ENCODE measurements at regions not wholly inside any gene's neighbourhood (a gene's known extent, or its start where the extent isn't known, plus 50 kb on each side); places are given as distances from the start of the nearest gene placed in this dataset.

DNA sequence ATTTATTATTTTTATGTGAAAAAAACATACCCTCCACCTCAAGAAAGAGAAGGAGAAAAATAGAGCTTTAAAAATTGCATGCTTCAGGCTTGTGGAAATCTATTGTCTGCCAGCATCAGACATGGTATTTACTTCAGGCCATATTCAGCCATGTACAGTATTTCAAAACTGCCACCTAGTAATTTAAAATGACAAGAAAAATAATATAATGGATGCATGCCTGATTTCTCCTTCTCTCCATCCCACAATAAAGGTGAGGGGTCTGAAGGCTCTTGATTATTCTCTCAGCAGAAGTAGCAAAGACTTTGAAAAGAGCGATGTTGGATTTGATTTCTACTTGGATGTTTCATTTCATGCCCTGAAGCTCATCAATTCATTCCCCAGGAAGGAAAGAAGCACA, 250.7 kb downstream of the TBC1D4 start:
- DNase-seq (no peak), ATAC-seq (no peak)
- CTCF ChIA-PET: no interaction called here
- Mint-ChIP-seq H3K9me3 (ENCODE audit: low read depth) (no peaks in the 10 kb centered on the region), H3K27me3 (no peaks in the 10 kb centered on the region), H3K4me3 (no peak overlapping the region), H3K4me1 (peaks cover 2% of the 10 kb centered on the region), H3K36me3 (ENCODE audit: low read depth) (no peaks in the 10 kb centered on the region), H3K27ac (no peak overlapping the region)
- intact Hi-C loops (cut with DNase I, micrococcal nuclease): no loop called here
- POLR2A ChIA-PET: interaction anchor here (0.7 kb wide), 1 partner anchor 179 kb away, joined by 3 read pairs; no protein-coding TSS in a partner anchor

DNA sequence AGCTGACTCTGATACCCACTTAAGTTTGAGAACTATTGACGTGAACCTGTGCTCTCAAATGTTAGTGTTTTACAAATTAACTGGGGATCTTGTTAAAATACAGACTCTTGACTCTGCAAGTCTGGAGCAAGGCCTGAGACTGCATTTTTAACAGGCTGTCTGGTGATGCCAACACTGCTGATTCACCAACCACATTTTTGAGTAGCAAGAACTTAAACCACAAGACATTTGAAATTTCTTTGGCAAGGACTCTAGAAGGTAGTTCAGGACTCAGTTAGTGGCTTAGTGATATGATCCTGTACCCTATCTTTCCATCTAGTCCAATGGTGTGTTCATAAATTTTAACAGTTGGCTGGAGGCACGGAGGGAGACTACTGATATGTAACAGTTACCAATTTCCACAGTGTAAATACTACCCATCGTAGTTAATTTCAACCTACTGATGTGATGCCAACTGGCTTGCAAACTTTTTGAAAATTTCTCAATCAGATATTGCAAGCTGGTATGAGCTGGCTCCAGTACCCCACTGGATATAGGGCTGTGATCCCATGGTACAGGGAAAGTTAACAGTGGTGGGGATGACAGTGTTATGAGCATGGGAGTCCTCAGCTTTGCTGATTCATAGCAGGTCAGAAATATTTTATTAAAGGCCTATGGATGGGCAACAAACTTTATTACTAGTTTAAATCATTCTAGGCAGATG, 255.1 kb downstream of the TBC1D4 start:
- H3K27me3 Mint-ChIP-seq: no peaks in the 10 kb centered on the region
- peak; percentile 58 for ATAC-seq
- no peaks in the 10 kb centered on the region for H3K36me3 Mint-ChIP-seq (ENCODE audit: low read depth)
- H3K4me1 Mint-ChIP-seq: peaks cover 2% of the 10 kb centered on the region
- ChIA-PET CTCF (interaction anchor here (1.8 kb wide), 1 partner anchor 24 kb away, joined by 4 read pairs; no protein-coding TSS in a partner anchor), POLR2A (no interaction called here)
- intact Hi-C loops (cut with DNase I, micrococcal nuclease): no loop called here
- no peak overlapping the region for H3K27ac Mint-ChIP-seq
- peak; percentile 10 for DNase-seq
- H3K4me3 Mint-ChIP-seq: no peak overlapping the region
- H3K9me3 Mint-ChIP-seq (ENCODE audit: low read depth): no peaks in the 10 kb centered on the region

DNA sequence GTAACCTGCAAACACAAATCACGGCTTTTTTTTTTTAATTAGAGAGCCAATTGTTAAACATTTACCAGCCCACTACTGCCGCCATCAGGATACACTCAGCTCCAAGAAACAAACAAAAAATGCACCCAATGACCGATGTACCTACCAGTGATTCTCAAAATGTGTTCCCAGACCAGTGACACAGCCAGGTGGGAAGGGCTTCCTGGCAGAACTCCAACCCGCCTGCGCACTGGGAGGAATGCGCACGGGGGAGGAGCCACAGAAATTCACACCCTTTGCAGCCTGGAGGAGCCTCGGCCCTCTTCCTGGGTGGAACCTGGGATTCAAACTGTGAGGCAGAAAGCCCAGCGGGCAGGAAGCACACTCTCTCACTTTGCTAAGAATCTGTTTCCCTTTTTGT, 255.9 kb downstream of the TBC1D4 start:
- H3K4me3 Mint-ChIP-seq: no peak overlapping the region
- ChIA-PET POLR2A (no interaction called here), CTCF (no interaction called here)
- no peak for ATAC-seq
- intact Hi-C loops (cut with DNase I, micrococcal nuclease): no loop called here
- no peak for DNase-seq
- no peaks in the 10 kb centered on the region for H3K36me3 Mint-ChIP-seq (ENCODE audit: low read depth)
- H3K27ac Mint-ChIP-seq: no peak overlapping the region
- H3K27me3 Mint-ChIP-seq: no peaks in the 10 kb centered on the region
- H3K4me1 Mint-ChIP-seq: peaks cover 2% of the 10 kb centered on the region
- no peaks in the 10 kb centered on the region for H3K9me3 Mint-ChIP-seq (ENCODE audit: low read depth)

DNA sequence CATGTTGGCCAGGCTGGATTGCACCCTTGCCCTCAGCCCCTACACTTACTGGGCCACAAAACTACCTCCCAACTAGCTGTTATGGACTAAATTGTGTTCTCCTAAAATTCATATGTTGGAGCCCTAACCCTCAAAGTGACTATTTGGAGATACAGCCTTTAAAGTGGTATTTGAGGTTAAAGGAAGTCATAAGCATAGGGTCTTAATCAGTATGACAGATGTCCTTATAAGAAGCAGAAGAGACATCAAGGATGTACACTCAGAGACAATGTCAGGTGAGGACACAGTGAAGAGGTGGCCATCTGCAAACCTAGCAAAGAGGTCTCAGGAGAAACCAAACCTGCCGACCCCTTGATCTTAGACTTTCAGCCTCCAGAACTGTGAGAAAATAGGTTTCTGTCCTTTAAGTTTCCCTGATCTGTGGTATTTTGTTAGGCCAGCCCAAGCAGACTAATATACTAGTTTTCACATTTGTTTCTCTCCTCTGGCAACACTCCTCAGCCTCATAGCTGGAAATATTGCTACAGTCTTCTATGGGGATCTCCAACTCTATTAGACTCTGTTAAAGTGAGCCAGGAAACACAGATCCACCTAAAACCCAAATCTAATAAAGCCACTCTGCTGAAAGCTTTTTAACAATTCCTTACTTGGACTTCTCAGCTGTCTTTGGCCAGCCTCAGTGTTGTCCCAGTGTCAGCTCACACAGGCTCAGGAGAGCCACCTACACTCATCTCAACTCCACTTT, 256.5 kb downstream of the TBC1D4 start:
- peaks cover 2% of the 10 kb centered on the region for H3K4me1 Mint-ChIP-seq
- H3K27me3 Mint-ChIP-seq: peaks cover 2% of the 10 kb centered on the region
- POLR2A ChIA-PET: no interaction called here
- H3K36me3 Mint-ChIP-seq (ENCODE audit: low read depth): no peaks in the 10 kb centered on the region
- H3K4me3 Mint-ChIP-seq: no peak overlapping the region
- H3K9me3 Mint-ChIP-seq (ENCODE audit: low read depth): no peaks in the 10 kb centered on the region
- ATAC-seq: no peak
- intact Hi-C loops (cut with DNase I, micrococcal nuclease): no loop called here
- no peak overlapping the region for H3K27ac Mint-ChIP-seq
- no peak for DNase-seq
- CTCF ChIA-PET: no interaction called here

DNA sequence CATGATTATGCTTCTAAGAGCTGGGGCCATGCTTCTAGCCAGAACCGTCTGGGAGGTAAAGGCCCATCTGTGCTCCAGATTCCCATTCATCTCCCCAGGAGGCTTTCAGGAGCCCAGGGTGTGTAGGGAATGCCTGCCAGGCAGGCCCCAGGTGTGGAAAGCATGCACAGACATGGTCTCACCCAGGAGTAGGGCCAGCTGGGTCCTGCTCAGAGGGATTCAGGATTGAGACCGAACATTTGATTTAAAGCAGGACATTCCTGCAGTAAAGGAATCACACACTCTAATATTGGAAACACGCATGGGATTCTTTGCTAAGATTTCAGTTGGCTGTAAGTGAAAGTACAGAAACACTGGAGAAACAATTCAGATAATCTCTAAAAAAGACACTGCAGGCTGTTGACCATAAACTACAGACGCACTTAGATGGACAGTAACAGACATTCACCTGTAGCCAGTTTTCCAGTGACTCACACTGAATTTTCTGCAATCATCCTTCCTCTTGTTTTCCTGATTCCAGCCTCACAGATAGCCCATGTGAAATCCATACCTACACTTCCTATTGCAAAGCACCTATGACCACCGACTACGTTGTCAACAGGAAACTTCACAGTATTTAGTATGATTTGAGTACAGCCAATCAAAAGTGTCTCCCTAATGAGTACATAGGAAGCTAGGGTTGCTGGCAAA, 257.8 kb downstream of the TBC1D4 start:
- Mint-ChIP-seq H3K27me3 (peaks cover 8% of the 10 kb centered on the region), H3K36me3 (ENCODE audit: low read depth) (no peaks in the 10 kb centered on the region), H3K27ac (no peak overlapping the region), H3K4me1 (peaks cover 8% of the 10 kb centered on the region), H3K9me3 (ENCODE audit: low read depth) (no peaks in the 10 kb centered on the region), H3K4me3 (no peak overlapping the region)
- POLR2A ChIA-PET: interaction anchor here (0.6 kb wide), 1 partner anchor 532 kb away, joined by 8 read pairs; no protein-coding TSS in a partner anchor
- CTCF ChIA-PET: interaction anchor here (1.2 kb wide), 1 partner anchor 32 kb away, joined by 3 read pairs; no protein-coding TSS in a partner anchor
- ATAC-seq: no peak
- intact Hi-C loops (cut with DNase I, micrococcal nuclease): no loop called here
- no peak for DNase-seq

DNA sequence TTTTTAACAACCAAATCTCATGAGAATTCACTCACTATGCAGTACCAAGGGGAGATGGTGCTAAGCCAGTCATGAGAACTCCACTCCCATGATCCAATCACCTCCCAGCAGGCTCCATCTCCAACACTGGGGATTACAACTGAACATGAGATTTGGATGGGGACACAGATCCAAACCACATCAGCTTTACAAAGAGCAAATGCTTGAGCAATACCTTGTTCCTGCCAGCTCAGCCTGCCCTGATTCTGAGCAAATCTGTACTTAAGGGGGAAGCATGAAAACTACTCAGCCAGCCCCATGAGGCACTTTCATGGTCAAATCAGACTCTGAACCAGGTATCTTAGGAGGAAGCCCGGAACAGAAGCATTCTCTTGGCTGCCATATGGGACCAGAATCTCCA, 259.9 kb downstream of the TBC1D4 start:
- ChIA-PET POLR2A (no interaction called here), CTCF (interaction anchor here (1.6 kb wide), 1 partner anchor 152 kb away, joined by 4 read pairs; no protein-coding TSS in a partner anchor)
- H3K36me3 Mint-ChIP-seq (ENCODE audit: low read depth): no peaks in the 10 kb centered on the region
- DNase-seq: no peak
- intact Hi-C loops (cut with DNase I, micrococcal nuclease): no loop called here
- H3K4me1 Mint-ChIP-seq: peaks cover 8% of the 10 kb centered on the region
- peaks cover 19% of the 10 kb centered on the region for H3K27me3 Mint-ChIP-seq
- H3K4me3 Mint-ChIP-seq: no peak overlapping the region
- no peaks in the 10 kb centered on the region for H3K9me3 Mint-ChIP-seq (ENCODE audit: low read depth)
- H3K27ac Mint-ChIP-seq: no peak overlapping the region
- no peak for ATAC-seq

DNA sequence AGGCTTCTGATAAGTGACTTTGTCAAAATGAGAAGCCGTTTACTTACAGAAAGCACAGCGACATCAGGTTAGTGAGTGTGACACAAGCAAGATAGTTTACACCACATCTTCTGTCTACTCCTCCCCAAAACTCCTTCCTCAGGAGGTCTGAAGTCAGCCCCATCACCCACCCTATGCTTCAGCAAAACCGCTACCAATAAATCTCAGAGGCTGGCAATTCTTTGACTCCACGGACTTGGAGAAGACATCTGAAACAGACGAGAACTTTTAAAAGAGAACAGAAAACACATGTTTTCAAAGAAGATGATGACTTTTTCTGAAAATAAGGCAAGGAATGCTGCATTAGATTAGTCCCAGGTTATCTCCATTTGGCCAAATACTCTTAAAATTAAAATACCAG, 261.1 kb downstream of the TBC1D4 start:
- ATAC-seq (no peak), DNase-seq (no peak)
- ChIA-PET POLR2A (no interaction called here), CTCF (interaction anchor here (1.2 to 1.7 kb wide), 2 partner anchors 11 to 1068 kb away, joined by 3 to 28 read pairs; no protein-coding TSS in a partner anchor)
- Mint-ChIP-seq H3K4me3 (no peak overlapping the region), H3K36me3 (ENCODE audit: low read depth) (no peaks in the 10 kb centered on the region), H3K9me3 (ENCODE audit: low read depth) (no peaks in the 10 kb centered on the region), H3K27ac (no peak overlapping the region), H3K27me3 (peaks cover 21% of the 10 kb centered on the region), H3K4me1 (peaks cover 5% of the 10 kb centered on the region)
- intact Hi-C loops (cut with DNase I, micrococcal nuclease): no loop called here

DNA sequence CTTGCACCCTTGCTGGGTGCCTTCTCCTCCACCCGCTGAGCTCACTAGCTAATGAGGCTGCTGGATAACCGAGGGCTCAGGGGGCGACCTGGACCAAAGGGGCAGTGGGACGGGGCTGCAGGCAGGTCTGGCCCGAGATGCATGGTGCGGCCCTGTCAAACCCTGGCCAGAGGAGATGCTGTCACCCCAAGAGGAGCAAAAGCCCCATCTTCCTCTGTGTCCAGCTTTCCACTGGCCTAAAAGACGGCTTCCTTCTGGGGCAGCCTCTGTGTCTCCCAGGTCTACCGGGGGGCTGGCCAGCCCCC, 261.8 kb downstream of the TBC1D4 start:
- no peak overlapping the region for H3K4me3 Mint-ChIP-seq
- ATAC-seq (no peak), DNase-seq (no peak)
- H3K27me3 Mint-ChIP-seq: peaks cover 21% of the 10 kb centered on the region
- no peaks in the 10 kb centered on the region for H3K9me3 Mint-ChIP-seq (ENCODE audit: low read depth)
- no peak overlapping the region for H3K27ac Mint-ChIP-seq
- intact Hi-C loops (cut with DNase I, micrococcal nuclease): no loop called here
- POLR2A ChIA-PET: no interaction called here
- CTCF ChIA-PET: interaction anchor here (0.8 to 2.3 kb wide), 16 partner anchors 11 to 1082 kb away, joined by 3 to 28 read pairs (median 4); no protein-coding TSS in a partner anchor
- H3K4me1 Mint-ChIP-seq: peaks cover 5% of the 10 kb centered on the region
- H3K36me3 Mint-ChIP-seq (ENCODE audit: low read depth): no peaks in the 10 kb centered on the region

DNA sequence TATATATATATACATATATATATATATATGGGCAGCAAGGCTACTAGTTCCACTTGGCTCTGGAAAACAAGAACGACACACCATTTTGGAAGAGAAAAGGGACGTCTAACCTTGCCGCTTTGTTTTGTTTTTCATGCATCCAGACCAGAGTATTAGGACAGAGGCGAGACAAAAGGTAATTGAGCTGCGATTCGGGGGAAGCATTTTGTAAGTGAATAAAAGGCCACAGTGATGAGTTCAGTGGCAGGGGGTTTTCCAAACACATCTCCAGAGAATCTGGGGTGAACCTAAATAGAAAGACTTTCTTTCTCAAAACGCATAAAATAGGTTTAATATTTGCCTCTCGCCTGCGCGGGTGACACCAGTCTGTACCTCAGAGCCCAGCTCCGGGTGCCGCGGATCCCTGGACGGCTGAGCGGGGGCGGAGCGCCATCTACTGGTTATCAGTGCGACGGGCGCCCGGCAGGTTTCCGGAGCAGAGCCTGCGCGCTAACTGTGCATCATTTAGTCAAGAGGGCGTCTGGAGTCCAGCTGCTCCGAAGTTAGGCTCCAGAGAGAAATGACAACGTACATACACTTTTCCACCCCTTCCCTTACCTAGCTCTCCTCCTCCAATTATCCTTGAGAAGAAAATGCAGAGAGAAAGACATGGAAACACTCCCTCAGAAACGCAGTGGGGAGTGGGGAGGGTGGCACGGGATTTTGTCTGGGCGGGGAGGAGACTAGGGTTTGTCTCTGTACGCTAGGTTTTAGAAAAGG, 262.3 kb downstream of the TBC1D4 start:
- Mint-ChIP-seq H3K36me3 (ENCODE audit: low read depth) (no peaks in the 10 kb centered on the region), H3K9me3 (ENCODE audit: low read depth) (no peaks in the 10 kb centered on the region), H3K27me3 (peaks cover 21% of the 10 kb centered on the region), H3K27ac (no peak overlapping the region), H3K4me3 (peak overlapping the region; percentile 44), H3K4me1 (peaks cover 5% of the 10 kb centered on the region)
- peak; percentile 99 for ATAC-seq
- peak; percentile 92 for DNase-seq
- POLR2A ChIA-PET: no interaction called here
- CTCF ChIA-PET: interaction anchor here (0.6 to 2.3 kb wide), 28 partner anchors 10 to 1525 kb away, joined by 3 to 28 read pairs (median 3); no protein-coding TSS in a partner anchor
- intact Hi-C loops (cut with DNase I, micrococcal nuclease): loop anchor here (5.0 to 10.0 kb wide), 6 partner anchors 647 to 1495 kb away; no protein-coding TSS in a partner anchor

DNA sequence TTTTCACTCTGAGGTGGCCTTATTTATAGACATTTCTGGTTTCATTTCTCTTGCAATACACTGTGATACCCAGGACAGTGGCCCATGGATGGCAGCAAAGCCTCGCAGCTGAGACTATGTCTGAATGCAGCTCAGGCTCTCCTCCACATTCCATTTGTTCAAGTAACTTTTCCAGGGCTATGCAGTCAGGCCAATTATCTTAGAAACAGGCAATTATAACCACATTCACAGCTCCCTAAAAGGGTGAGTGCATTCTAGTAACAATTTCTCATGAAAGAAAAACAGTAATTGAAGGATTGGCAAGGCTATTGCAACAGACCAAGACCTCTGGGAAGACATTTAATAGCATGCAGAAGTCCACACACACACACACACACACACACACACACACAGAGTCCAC, 264.0 kb downstream of the TBC1D4 start:
- ChIA-PET CTCF (interaction anchor here (0.6 to 2.3 kb wide), 4 partner anchors 16 to 561 kb away, joined by 3 to 8 read pairs (median 4); no protein-coding TSS in a partner anchor), POLR2A (no interaction called here)
- no peak for ATAC-seq
- Mint-ChIP-seq H3K4me3 (no peak overlapping the region), H3K27me3 (peaks cover 21% of the 10 kb centered on the region), H3K9me3 (ENCODE audit: low read depth) (no peaks in the 10 kb centered on the region), H3K36me3 (ENCODE audit: low read depth) (no peaks in the 10 kb centered on the region), H3K27ac (no peak overlapping the region), H3K4me1 (peaks cover 5% of the 10 kb centered on the region)
- DNase-seq: no peak
- intact Hi-C loops (cut with DNase I, micrococcal nuclease): loop anchor here (5.0 to 10.0 kb wide), 6 partner anchors 646 to 1493 kb away; no protein-coding TSS in a partner anchor

DNA sequence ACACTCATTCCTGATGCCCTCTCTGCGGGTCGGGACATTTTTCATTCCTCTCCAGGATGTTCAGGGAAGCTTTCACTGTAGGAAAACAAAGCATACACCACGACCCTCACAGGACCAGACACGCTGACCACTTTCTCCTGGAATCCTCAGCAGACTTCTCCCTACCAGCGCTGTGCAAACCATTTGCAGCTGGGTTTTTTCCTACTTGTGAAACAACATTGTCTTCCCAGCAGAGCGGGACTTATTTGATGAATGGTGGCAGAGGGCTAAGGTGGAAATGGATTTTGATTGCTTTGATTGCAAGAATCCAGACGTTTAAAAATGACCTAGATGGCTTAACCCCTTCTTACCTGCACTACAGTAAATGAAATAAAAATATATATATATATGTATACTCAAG, 265.9 kb downstream of the TBC1D4 start:
- ChIA-PET CTCF (interaction anchor here (0.5 kb wide), 1 partner anchor 1992 kb away, joined by 3 read pairs; no protein-coding TSS in a partner anchor), POLR2A (interaction anchor here (0.6 kb wide), 1 partner anchor 77 kb away, joined by 3 read pairs; no protein-coding TSS in a partner anchor)
- no peak overlapping the region for H3K4me3 Mint-ChIP-seq
- H3K36me3 Mint-ChIP-seq (ENCODE audit: low read depth): no peaks in the 10 kb centered on the region
- intact Hi-C loops (cut with DNase I, micrococcal nuclease): loop anchor here (5.0 to 10.0 kb wide), 6 partner anchors 644 to 1491 kb away; no protein-coding TSS in a partner anchor
- no peak overlapping the region for H3K27ac Mint-ChIP-seq
- H3K4me1 Mint-ChIP-seq: peaks cover 5% of the 10 kb centered on the region
- H3K9me3 Mint-ChIP-seq (ENCODE audit: low read depth): no peaks in the 10 kb centered on the region
- DNase-seq (no peak), ATAC-seq (no peak)
- H3K27me3 Mint-ChIP-seq: peaks cover 23% of the 10 kb centered on the region

All from activated CD4-positive, alpha-beta T cell treated with anti-CD3 and anti-CD28 coated beads for 36 hours (primary cell).